ENCODE measurements at regions not wholly inside any gene's neighbourhood (a gene's known extent, or its start where the extent isn't known, plus 50 kb on each side); places are given as distances from the start of the nearest gene placed in this dataset.

DNA sequence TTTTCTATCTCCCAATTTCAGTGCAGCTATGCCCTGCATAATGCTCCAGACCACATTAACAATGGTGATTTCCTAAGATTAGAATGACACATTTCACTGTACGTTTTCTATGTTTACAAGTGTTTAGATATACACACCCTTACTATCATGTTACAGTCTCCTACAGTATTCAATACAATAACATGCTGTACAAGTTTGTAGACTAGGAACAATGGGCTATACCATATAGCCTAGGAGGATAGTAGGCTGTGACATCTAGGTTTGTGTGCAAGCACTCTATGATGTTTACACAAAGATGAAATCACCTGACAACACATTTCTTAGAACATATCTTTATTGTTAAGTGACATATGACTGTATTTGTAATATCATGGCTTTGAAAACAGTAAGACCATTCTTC, 1435.6 kb upstream of the NUDT12 start:
- H3K9me3 ChIP-seq (ENCODE audit: control insufficient read depth, low read depth, low read length) = no peaks in the 10 kb centered on the region
- no peak for FAIRE-seq

DNA sequence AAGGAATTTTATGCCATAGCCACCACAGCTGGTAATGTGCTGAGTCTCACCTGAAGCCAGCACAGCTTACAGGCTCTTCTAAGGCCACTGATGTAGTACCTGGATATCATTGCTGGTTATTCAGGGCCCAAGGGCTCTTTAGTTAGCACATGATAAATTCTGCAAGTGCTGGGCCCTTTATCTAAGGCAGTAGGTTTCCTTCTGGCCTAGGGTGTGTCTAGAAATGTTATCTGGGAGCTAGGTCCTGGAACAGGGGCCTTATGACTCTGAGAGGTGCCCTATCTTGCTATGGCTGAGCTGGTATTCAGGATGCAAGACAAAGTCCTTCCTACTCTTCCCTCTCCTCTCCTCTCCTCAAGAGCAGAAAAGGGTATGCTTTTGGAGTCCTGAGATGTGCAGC, 1424.5 kb upstream of the NUDT12 start:
- no peaks in the 10 kb centered on the region for H3K9me1 ChIP-seq (ENCODE audit: control insufficient read depth, extremely low read depth, insufficient read depth, low read length)
- TF ChIP-seq, protein P1, sequence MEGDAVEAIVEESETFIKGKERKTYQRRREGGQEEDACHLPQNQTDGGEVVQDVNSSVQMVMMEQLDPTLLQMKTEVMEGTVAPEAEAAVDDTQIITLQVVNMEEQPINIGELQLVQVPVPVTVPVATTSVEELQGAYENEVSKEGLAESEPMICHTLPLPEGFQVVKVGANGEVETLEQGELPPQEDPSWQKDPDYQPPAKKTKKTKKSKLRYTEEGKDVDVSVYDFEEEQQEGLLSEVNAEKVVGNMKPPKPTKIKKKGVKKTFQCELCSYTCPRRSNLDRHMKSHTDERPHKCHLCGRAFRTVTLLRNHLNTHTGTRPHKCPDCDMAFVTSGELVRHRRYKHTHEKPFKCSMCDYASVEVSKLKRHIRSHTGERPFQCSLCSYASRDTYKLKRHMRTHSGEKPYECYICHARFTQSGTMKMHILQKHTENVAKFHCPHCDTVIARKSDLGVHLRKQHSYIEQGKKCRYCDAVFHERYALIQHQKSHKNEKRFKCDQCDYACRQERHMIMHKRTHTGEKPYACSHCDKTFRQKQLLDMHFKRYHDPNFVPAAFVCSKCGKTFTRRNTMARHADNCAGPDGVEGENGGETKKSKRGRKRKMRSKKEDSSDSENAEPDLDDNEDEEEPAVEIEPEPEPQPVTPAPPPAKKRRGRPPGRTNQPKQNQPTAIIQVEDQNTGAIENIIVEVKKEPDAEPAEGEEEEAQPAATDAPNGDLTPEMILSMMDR (optimal IDR thresholded peaks at IDR 0.05 in 1 of 3, IDR thresholded peaks at IDR 0.05 in 1 of 3, conservative IDR thresholded peaks at IDR 0.05 in 1 of 3; ENCODE audit: extremely low read depth in 1 of 3, insufficient read depth in 2 of 3, low read length in 3 of 3) = no peak
- TF ChIP-seq EZH2 (IDR thresholded peaks at IDR 0.05; ENCODE audit: low read length) = no peak
- H3K27ac ChIP-seq (ENCODE audit: control insufficient read depth, insufficient read depth, low read length) = no peak overlapping the region
- no peak overlapping the region for H3K4me2 ChIP-seq (ENCODE audit: control insufficient read depth, extremely low read depth, insufficient read depth, low read depth, low read length)
- H3K4me3 ChIP-seq (ENCODE audit: control insufficient read depth in 2 of 3, extremely low read depth in 1 of 3, insufficient read depth in 2 of 3, low read depth in 1 of 3, low read length in 3 of 3) = no peak overlapping the region
- H3K9me3 ChIP-seq (ENCODE audit: control insufficient read depth, low read depth, low read length) = no peaks in the 10 kb centered on the region
- FAIRE-seq (no peak), DNase-seq (ENCODE audit: low read depth, low spot score) (no peak)
- H3K9ac ChIP-seq (ENCODE audit: control insufficient read depth, extremely low read depth, insufficient read depth, low read length) = no peak overlapping the region
- no peaks in the 10 kb centered on the region for H3K4me1 ChIP-seq (ENCODE audit: control insufficient read depth, extremely low read depth, insufficient read depth, low read length)
- H4K20me1 ChIP-seq (ENCODE audit: control insufficient read depth, extremely low read depth, insufficient read depth, low read length) = no peaks in the 10 kb centered on the region
- H3K79me2 ChIP-seq (ENCODE audit: control insufficient read depth, insufficient read depth, low read length) = no peaks in the 10 kb centered on the region
- dilution Hi-C loops (cut with MboI; ENCODE audit: extremely low pct_ligation_motif_present, low sequenced_read_pairs) = no loop called here
- no peaks in the 10 kb centered on the region for H3K27me3 ChIP-seq (ENCODE audit: control insufficient read depth, extremely low read depth, insufficient read depth, low read length)
- no peak overlapping the region for H2AFZ ChIP-seq (ENCODE audit: control insufficient read depth, low read length)
- H3K36me3 ChIP-seq (ENCODE audit: control insufficient read depth in 2 of 2, extremely low read depth in 1 of 2, insufficient read depth in 2 of 2, low read length in 2 of 2) = no peaks in the 10 kb centered on the region

More for the DNA sequence above, 1435.6 kb upstream of the NUDT12 start:
- no peak overlapping the region for H2AFZ ChIP-seq (ENCODE audit: control insufficient read depth, low read length)
- H3K9me1 ChIP-seq (ENCODE audit: control insufficient read depth, extremely low read depth, insufficient read depth, low read length) = no peaks in the 10 kb centered on the region
- no peak overlapping the region for H3K4me3 ChIP-seq (ENCODE audit: control insufficient read depth in 2 of 3, extremely low read depth in 1 of 3, insufficient read depth in 2 of 3, low read depth in 1 of 3, low read length in 3 of 3)
- TF ChIP-seq, protein P1 (optimal IDR thresholded peaks at IDR 0.05 in 1 of 3, IDR thresholded peaks at IDR 0.05 in 1 of 3, conservative IDR thresholded peaks at IDR 0.05 in 1 of 3; ENCODE audit: extremely low read depth in 1 of 3, insufficient read depth in 2 of 3, low read length in 3 of 3) = no peak
- H3K27me3 ChIP-seq (ENCODE audit: control insufficient read depth, extremely low read depth, insufficient read depth, low read length) = no peaks in the 10 kb centered on the region
- dilution Hi-C loops (cut with MboI; ENCODE audit: extremely low pct_ligation_motif_present, low sequenced_read_pairs) = no loop called here
- no peak overlapping the region for H3K27ac ChIP-seq (ENCODE audit: control insufficient read depth, insufficient read depth, low read length)
- no peaks in the 10 kb centered on the region for H3K4me1 ChIP-seq (ENCODE audit: control insufficient read depth, extremely low read depth, insufficient read depth, low read length)
- H3K36me3 ChIP-seq (ENCODE audit: control insufficient read depth in 2 of 2, extremely low read depth in 1 of 2, insufficient read depth in 2 of 2, low read length in 2 of 2) = no peaks in the 10 kb centered on the region
- no peak overlapping the region for H3K9ac ChIP-seq (ENCODE audit: control insufficient read depth, extremely low read depth, insufficient read depth, low read length)
- H3K4me2 ChIP-seq (ENCODE audit: control insufficient read depth, extremely low read depth, insufficient read depth, low read depth, low read length) = no peak overlapping the region
- no peaks in the 10 kb centered on the region for H4K20me1 ChIP-seq (ENCODE audit: control insufficient read depth, extremely low read depth, insufficient read depth, low read length)
- no peak for DNase-seq (ENCODE audit: low read depth, low spot score)
- no peaks in the 10 kb centered on the region for H3K79me2 ChIP-seq (ENCODE audit: control insufficient read depth, insufficient read depth, low read length)
